GM06990 (cell line): ENCODE measurements at regions not wholly inside any gene's neighbourhood (a gene's known extent, or its start where the extent isn't known, plus 50 kb on each side); places are given as distances from the start of the nearest gene placed in this dataset.

Experiments used
- DNase-seq: peaks from one replicate; pipeline ENCODE4 v3.0.0-alpha.2; 2011; ENCODE audit not compliant: insufficient read length; ENCODE audit errors: extremely low read depth
- H3K27me3 ChIP-seq: replicated peaks from 2 replicates; pipeline ENCODE4 v1.6.0; 2011; ENCODE audit warnings: low read length; ENCODE audit not compliant: control insufficient read depth, insufficient read depth
- H3K36me3 ChIP-seq: 2 replicates; pipeline ENCODE4 v1.5.1; 2011; ENCODE audit warnings: low read length; ENCODE audit not compliant: control insufficient read depth, insufficient read depth
- H3K4me3 ChIP-seq: replicated peaks from 2 replicates; pipeline ENCODE4 v1.5.1; 2011; ENCODE audit warnings: low read depth, mild to moderate bottlenecking, control low read depth, low read length
- CTCF ChIP-seq: IDR thresholded peaks from 2 replicates; pipeline ENCODE4 v1.5.1; 2011; ENCODE audit warnings: low read length, control low read depth, mild to moderate bottlenecking, inconsistent platforms; ENCODE audit not compliant: insufficient read depth, poor library complexity, severe bottlenecking

GRCh38 chr13:111456452-111457230 is 136.2 kb downstream of the TEX29 start:
- Histone ChIP-seq H3K27me3 (peaks cover 2% of the 10 kb centered on the region; the same call in 1 of the 2 replicates), H3K4me3 (no peak overlapping the region), H3K36me3 (no peaks in the 10 kb centered on the region)
- DNase-seq = no peak
- no peak for TF ChIP-seq CTCF

GRCh38 chr13:111458001-111458531 is 137.6 kb downstream of the TEX29 start:
- TF ChIP-seq CTCF = no peak
- H3K27me3 ChIP-seq = peaks cover 2% of the 10 kb centered on the region
- H3K36me3 ChIP-seq = no peaks in the 10 kb centered on the region
- DNase-seq = no peak
- no peak overlapping the region for H3K4me3 ChIP-seq

GRCh38 chr13:111458739-111459138 is 138.3 kb downstream of the TEX29 start:
- no peak for DNase-seq
- Histone ChIP-seq H3K36me3 (no peaks in the 10 kb centered on the region), H3K4me3 (no peak overlapping the region), H3K27me3 (peaks cover 2% of the 10 kb centered on the region)
- TF ChIP-seq CTCF = no peak

- Histone ChIP-seq H3K36me3 (no peaks in the 10 kb centered on the region), H3K4me3 (no peak overlapping the region), H3K27me3 (peaks cover 2% of the 10 kb centered on the region)
- no peak for TF ChIP-seq CTCF
- DNase-seq = no peak
Measured at GRCh38 chr13:111459803-111460547, 139.5 kb downstream of the TEX29 start.

GRCh38 chr13:111460548-111461444 is 140.4 kb downstream of the TEX29 start:
- H3K4me3 ChIP-seq = no peak overlapping the region
- no peak for TF ChIP-seq CTCF
- H3K36me3 ChIP-seq = no peaks in the 10 kb centered on the region
- no peak for DNase-seq
- peaks cover 2% of the 10 kb centered on the region for H3K27me3 ChIP-seq
